CD4-positive, alpha-beta T cell treated with Interleukin-4 for 1 hour (primary cell): ENCODE measurements at regions not wholly inside any gene's neighbourhood (a gene's known extent, or its start where the extent isn't known, plus 50 kb on each side); places are given as distances from the start of the nearest gene placed in this dataset.

ENCODE experiments used
- DNase-seq, 2 donors: peaks; one replicate each; pipeline ENCODE4 v3.0.0-alpha.2; 2020 to 2022

DNA sequence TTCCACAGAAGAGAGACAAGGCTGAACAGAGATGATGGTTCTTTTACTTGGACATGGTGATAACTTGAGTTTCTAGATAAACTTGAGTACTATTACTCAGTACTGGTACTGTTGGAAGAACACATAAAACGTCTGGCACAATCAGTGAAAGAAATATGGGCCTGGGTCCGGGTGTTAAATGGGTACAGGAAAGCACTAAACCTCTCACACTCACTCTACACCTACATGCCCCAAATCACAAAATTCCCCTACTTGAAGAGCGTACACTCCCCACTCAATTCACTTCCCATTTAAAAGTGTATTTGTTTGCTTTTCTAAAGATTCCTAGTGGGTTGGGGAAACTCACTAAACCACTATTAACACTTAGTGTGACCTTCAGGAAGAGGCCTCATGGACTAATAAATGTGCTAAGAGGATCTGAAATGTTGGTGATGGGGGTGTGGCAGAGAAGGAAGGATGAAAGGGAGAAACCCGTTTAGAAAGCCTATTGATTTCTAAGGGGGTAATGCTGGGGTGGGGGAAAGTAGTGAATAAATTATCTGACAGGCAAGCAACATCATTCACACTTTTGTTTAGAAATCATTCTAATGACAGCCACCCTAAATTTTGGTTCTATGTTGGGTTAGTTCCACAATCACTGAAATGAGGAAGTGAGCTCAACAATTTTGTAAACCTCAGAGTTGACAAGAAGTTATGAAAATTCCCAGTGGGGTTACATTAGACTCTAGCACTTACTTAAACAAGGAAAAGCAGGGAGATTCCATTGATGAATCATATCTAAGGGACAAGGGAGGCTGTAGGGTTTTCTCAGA, 222.6 kb upstream of the MARCKS start:
- peak; percentile 27 to 37 for DNase-seq

- no peak for DNase-seq
Observed at GRCh38 chr6:113635222-113635986, 221.7 kb upstream of the MARCKS start.

DNA sequence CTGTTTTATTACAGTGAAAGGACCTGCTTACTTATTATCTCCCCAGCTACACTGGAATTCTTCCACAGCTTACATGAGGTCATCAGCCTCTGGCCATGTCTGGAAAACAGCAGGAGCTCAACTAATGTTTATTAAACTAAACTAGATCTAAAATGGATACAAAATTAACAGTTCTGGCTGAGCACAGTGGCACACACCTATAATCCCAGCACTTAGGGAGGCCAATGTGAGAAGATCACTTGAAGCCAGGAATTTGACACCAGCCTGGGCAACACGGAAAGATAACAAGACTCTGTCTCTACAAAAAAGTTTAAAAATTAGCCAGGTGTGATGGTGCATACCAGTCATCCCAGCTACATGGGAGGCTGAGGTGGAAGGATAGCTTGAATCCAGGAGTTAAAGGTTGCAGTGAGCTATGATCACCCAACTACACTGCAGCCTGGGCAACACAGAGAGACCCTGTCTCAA, 220.8 kb upstream of the MARCKS start:
- DNase-seq, result no peak

DNA sequence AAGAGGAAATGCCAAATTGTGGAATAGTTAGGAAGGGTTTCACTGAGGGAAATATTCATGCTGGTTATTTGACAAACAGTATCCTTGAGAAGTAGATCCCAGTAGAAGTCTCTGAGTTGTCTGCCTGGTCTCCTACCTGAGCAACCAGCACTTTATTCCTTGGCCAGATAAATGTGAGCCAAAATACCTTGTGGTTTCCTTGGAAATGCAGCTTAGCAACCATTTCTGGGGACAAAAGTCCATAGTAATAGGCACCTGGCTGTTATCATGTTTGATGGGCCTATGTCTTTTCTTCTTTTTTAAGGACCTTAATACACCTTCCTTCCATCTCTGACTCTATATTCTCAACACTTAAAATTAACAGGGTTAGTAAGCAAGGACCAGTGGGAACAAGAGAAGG, 217.1 kb upstream of the MARCKS start:
- no peak for DNase-seq

GRCh38 chr6:113642001-113642713, 215.0 kb upstream of the MARCKS start:
- DNase-seq, result no peak

DNA sequence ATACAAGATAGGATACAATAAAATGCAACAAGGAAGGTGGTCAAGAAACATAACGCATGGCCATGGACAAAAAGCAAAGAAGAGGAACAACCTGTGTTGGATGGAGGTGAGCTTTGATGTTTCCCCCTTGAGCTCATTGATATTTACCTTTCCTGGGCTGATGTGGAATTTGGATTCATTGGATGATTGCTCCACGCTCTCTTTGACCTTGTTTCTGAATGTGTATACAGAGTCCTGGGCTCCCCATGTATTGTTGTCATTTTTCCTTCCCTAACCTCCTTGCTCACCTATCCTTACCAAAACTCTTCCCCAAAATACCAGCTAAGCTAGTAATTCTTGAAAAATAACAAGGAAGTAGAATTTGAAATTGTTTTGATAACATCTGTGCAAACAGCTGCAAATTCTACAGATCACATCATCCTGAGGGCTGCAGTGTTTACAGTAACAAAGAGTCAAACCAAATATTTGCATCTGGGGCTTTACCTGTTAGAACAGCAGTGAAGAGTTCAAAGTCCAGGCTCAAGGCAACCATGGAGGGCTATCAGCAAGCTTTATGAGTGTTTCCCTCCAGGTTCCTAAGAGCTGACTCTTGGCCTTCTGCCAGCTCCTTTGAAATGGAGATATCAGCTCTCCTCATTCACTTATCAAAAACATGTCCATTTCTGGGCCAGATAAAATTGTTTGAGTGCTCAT, 214.3 kb upstream of the MARCKS start:
- DNase-seq, result no peak

DNA sequence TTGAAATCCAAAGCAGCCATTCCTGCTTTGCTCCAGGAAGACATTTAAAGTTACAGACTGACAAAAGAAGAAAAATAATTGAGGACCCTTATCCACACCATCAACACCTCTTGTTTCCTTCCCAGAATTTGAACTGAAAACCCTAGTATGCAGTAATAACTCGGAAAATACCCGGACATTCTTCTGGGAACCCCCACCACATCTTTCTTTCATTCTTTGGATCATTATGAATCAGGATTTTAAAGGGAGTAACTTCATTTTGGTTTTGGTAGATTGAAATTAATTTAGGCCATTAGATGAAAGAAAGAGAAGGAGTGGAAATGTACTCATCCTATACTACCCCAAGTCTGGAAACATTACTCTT, 213.8 kb upstream of the MARCKS start:
- no peak for DNase-seq

DNA sequence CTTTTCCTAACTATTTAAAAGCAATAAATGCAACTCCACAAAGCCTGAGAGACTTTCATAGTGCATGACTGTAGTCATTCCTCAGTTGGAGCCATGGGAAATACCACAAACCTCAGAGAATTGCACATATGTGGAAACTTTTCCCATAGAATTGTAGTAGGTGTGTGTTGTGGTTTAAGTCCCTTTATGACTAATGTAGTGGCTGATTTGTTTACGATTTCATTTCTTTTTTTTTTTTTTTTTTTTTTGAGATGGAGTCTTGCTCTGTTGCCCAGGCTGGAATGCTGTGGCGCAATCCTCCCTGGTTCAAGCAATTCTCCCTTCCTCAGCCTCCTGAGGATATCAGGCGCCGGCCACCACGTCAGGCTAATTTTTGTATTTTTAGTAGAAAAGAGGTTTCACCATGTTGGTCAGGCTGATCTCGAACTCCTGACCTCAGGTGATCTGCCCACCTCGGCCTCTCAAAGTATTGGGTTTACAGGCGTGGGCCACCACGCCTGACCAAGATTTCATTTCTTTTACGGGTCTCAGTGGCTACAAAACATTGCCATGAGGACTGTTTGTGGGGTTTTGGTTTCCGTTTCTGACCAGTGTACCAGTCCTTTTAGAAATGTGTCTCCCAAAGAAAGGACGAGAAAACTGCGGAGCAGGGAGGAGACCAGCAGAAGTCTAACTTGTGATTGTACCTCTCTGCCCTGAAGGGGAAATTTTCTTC, 212.1 kb upstream of the MARCKS start:
- DNase-seq, result no peak

DNA sequence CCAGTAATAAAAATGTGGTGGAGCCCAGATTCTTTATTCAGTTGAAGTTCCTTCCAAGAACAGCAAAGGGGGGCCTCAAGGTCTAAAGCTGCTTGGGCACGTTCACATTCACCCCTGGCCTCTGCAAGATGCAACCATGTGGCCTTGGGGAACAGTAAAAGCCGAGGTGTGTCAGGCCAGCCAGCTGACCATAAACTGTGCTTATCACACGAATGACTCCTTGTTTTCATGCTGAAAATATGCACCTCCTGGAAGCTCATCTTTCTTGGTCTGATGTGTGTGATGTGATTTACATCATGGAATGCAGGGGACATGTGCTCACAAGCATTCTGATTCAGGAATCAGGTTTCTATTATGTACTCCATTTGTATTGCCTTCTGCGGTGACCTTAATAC, 211.6 kb upstream of the MARCKS start:
- DNase-seq, result no peak

DNA sequence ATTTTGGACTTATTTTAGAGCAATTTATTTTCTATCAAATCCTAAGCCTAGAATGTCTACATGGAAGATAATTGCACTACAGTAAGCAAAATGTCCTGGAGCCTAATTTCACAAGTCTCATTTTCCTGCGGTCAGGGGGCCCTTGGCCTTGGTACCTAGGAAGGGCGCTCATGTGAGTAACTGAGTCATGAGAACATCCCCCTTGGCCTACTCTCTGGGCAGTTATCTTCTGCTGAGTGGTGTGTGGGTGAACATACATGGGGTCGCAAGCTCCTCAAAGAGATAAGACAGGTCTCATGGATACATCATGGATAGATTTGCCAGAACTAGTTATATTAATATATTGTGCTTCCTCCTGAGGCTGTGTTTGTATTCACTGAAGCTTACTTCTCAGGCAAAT, 211.2 kb upstream of the MARCKS start:
- no peak for DNase-seq

DNA sequence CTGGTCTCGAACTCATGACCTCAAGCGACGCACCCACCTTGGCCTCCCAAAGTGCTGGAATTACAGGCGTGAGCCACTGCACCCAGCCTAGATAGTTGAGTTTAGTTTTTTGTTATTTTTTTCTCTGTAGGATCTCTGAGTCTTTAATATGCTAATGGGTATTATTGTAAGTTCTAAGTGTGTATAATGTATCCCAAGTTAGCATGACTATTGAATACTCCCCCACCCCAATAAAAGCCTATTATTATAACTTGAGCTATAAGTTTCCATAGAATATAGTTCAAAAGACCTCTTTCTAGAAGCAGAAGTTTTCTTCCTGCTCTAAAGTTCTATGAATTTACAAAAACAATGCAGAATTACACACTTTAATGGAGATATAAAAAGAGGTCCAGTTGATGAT, 210.4 kb upstream of the MARCKS start:
- no peak for DNase-seq

DNA sequence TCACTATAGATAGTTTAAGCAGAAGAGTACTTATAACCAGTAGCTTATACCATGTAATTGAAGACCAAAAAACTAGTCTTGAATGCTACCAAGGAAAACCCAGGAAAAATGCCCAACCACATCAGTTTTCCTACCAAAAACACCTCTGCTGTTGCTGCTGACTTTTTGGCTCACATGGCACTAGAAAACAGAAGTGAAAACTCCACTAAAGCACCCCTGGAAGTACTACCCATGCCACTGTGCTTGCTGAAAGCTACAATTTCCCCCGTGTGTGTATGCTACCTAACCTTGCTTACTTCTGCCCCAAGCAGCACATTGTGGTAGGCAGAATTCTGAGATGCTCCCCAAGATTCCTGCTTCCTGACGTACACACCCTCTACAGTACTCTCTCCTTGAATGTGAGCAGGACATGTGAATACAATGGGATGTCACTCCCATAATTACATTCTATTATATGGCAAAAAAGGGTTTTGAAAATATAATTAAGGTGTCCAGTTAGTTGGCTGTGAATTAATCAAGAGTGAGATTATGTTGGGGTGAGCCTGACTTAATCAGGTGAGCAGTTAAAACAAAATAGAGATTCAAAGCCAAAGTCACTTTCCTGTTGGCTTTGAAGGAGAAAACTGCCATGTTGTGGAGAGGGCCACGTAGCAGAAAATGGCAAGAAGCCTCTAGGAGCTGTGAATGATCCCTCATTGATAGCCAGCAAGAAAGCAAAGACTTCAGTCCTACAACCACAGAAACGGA, 209.8 kb upstream of the MARCKS start:
- DNase-seq, result no peak

GRCh38 chr6:113648698-113649097, 208.4 kb upstream of the MARCKS start:
- no peak for DNase-seq

DNA sequence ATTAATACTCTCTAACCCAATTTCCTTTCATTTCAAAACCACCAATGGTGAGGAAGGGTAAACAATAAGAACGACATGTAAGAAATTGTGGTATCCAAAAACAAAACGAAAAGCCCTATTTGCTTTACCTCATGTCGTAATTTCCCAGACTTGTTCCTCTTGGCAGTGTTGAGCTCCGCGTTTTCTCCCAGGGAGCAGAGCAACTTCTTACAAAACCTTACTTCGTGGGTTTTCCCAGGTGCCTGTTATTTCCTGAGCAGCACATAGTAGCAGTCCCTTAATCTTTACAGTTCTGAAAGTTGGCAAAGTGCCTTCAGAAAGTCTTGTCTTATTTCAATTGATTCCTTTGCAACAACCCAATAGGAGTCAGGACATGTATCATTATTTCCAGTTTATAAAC, 207.9 kb upstream of the MARCKS start:
- DNase-seq, result no peak

GRCh38 chr6:113649880-113650609, 207.1 kb upstream of the MARCKS start:
- no peak for DNase-seq

GRCh38 chr6:113650610-113650979, 206.6 kb upstream of the MARCKS start:
- no peak for DNase-seq

DNA sequence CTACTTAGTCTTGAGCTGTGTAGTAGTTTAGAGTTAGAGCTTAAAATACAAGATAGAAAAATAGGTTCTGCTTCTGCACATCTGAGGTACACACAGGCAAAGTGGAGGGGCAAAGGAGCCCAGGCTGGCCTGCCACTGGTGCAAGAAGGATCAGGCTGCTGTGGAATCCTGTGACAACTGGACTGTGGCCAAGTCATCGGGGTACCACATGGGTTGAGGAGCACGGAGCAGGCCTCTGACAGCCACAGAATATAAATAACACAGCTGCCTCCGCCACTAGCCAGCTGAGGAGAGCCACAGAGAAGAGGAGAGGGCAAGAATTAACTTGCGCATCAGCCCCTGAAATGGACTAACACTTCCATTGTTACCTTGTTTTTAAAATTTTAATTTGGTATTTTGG, 206.0 kb upstream of the MARCKS start:
- DNase-seq, result no peak

GRCh38 chr6:113651920-113652319, 205.2 kb upstream of the MARCKS start:
- DNase-seq, result no peak

GRCh38 chr6:113653275-113653674, 203.9 kb upstream of the MARCKS start:
- DNase-seq, result peak in 1 of 2 donors; percentile 48

- peak in 1 of 2 donors; percentile 59 for DNase-seq
Observed at GRCh38 chr6:113654396-113654795, 202.7 kb upstream of the MARCKS start.

GRCh38 chr6:113655761-113656160, 201.4 kb upstream of the MARCKS start:
- no peak for DNase-seq
